Thymus (tissue), 11 donors: ENCODE measurements at regions not wholly inside any gene's neighbourhood (a gene's known extent, or its start where the extent isn't known, plus 50 kb on each side); places are given as distances from the start of the nearest gene placed in this dataset.

Source experiments
- DNase-seq, 9 donors: peaks; one replicate each; pipeline ENCODE4 v3.0.0-alpha.2; 2013; ENCODE audit warnings: low spot score in 9 of 9, low read depth in 6 of 9, missing footprints in 1 of 9
- H3K27ac ChIP-seq, 2 donors: one replicate each; pipeline ENCODE4 v1.5.1; 2013; ENCODE audit warnings: control low read depth in 1 of 2, low read depth in 1 of 2, low read length in 1 of 2, mild to moderate bottlenecking in 1 of 2, moderate library complexity in 1 of 2
- H3K27me3 ChIP-seq, 2 donors: one replicate each; pipeline ENCODE4 v1.5.1; 2013; ENCODE audit warnings: low read length in 1 of 2; ENCODE audit not compliant: control insufficient read depth in 2 of 2, insufficient read depth in 1 of 2
- H3K36me3 ChIP-seq, 2 donors: one replicate each; pipeline ENCODE4 v1.5.1; 2013; ENCODE audit warnings: low read length in 1 of 2, mild to moderate bottlenecking in 1 of 2, moderate library complexity in 1 of 2; ENCODE audit not compliant: control insufficient read depth in 2 of 2, insufficient read depth in 2 of 2
- H3K4me1 ChIP-seq, 2 donors: one replicate each; pipeline ENCODE4 v1.5.1; 2013; ENCODE audit warnings: low read length in 2 of 2; ENCODE audit not compliant: control insufficient read depth in 2 of 2, insufficient read depth in 2 of 2
- H3K4me3 ChIP-seq, 2 donors: one replicate each; pipeline ENCODE4 v1.5.1; 2013; ENCODE audit warnings: low read length in 2 of 2, control low read depth in 1 of 2, mild to moderate bottlenecking in 1 of 2
- H3K9me3 ChIP-seq, 2 donors: one replicate each; pipeline ENCODE4 v1.5.1; 2013; ENCODE audit warnings: low read length in 1 of 2, mild to moderate bottlenecking in 1 of 2; ENCODE audit not compliant: control insufficient read depth in 2 of 2, insufficient read depth in 1 of 2
- WGBS: extraction: QIAGEN DNeasy Blood & Tissue Kit; methylation state at CpG from one replicate; pipeline ENCODE4 v1.1.7; 2013; 5-methylcytosine and 5-hydroxymethylcytosine counted together
- donor health status: healthy.

DNA sequence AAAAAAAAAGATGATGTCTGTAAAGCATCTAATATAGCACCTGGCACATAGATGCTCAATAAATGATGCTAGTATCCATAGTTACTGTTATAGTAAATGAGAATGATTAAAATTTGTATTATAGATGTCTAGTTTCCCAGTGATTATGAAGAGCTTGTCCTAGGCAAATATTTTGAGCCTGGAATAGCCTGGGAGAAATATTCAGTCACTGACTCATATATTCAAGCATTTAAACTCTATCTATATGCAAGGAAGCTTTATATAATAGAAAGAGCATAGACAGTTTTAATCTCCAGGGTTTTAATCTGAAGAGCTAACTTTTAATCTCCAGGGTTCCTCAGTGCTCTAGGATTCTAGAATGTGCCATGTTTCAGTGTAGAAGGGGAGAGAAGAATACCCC, 91.5 kb upstream of the VASH1 start:
- H3K27me3 ChIP-seq: no peaks in the 10 kb centered on the region
- H3K9me3 ChIP-seq: no peaks in the 10 kb centered on the region
- no peaks in the 10 kb centered on the region for H3K36me3 ChIP-seq
- H3K27ac ChIP-seq: no peak overlapping the region
- DNase-seq: no peak
- H3K4me1 ChIP-seq: no peaks in the 10 kb centered on the region
- H3K4me3 ChIP-seq: no peak overlapping the region

DNA sequence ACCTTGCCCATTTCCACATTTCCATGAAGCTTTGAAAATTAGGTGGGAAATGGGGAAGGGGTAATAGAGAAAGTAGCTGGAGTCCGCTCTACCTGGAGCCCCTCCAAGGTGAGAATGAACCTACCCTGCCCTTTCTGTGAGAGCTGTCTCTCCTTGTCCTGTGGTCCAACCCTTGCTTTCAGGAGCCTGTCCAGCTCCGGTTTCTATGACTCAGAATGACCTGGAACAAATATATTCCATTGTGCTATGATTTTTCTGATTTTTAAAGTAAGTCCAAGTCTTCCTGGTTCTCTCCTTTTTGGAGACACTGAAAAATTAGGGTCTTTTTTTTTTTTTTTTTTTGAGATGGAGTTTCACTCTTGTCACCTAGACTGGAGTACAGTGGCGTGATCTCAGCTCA, 89.1 kb upstream of the VASH1 start:
- WGBS: 94% methylated on average over 3 of the region's 3 CpGs
- H3K4me3 ChIP-seq: no peak overlapping the region
- H3K36me3 ChIP-seq: no peaks in the 10 kb centered on the region
- no peak for DNase-seq
- H3K27me3 ChIP-seq: no peaks in the 10 kb centered on the region
- no peaks in the 10 kb centered on the region for H3K9me3 ChIP-seq
- H3K27ac ChIP-seq: no peak overlapping the region
- no peaks in the 10 kb centered on the region for H3K4me1 ChIP-seq

DNA sequence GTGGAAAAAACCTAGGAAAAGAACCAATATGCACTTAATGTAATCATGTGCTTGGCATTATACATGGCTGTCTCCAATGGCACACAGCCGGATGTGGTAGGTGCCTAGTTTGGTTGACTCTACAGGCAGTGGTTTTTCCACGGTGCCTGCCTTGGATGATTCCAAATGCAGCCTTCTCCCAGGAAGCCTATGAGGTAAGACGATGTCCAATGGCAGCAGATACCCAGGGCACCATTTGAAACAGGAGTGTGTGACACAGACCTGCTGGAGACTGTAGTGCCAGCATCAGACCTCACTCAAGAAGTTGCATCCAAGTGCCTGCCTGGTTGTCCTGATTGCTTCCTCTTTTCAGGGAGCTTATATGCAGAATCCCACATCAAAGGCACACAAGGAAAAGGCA, 88.0 kb upstream of the VASH1 start:
- no peaks in the 10 kb centered on the region for H3K36me3 ChIP-seq
- H3K27me3 ChIP-seq: no peaks in the 10 kb centered on the region
- no peaks in the 10 kb centered on the region for H3K4me1 ChIP-seq
- no peak for DNase-seq
- 97% methylated on average over 3 of the region's 3 CpGs for WGBS
- no peak overlapping the region for H3K27ac ChIP-seq
- no peak overlapping the region for H3K4me3 ChIP-seq
- H3K9me3 ChIP-seq: no peaks in the 10 kb centered on the region

DNA sequence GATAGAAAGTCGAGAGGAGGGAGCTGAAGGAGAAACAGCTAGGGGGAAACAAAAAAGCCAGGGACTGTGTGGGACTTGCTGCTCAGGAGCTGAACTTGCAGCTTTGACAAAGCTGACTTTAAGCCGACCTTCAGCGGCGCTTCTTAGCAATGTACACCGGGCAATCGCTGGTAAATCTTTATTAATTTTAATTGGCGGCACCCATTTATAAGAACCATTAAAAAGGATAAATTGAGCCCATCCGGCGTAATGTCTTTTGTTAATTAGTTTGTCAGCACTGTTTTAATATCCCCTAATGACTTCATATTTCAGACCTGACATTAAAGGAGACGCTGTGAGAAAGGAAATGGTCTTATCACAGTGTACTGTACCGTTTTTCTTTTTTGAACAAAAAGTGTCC, 86.2 kb upstream of the VASH1 start:
- WGBS: 88% methylated on average over 11 of the region's 11 CpGs
- DNase-seq: no peak
- no peaks in the 10 kb centered on the region for H3K27me3 ChIP-seq

DNA sequence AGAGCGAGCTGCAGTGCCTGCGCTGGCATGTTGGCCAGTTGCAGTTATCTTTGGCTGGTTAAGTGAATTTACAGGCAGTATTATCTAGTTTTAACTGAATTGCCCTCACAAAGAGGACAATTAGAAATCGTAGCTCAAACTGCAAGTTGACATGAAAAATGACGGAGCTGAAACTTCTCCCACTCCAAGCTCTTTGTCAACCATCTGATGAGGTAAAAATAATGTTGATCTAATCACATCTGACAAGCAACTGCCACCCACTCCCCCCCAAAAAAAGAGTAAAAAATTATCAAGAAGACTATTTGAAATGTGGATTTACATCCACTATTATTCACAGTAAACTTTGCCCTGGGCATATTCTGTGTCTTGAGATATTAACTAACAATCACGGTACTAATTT, 84.7 kb upstream of the VASH1 start:
- no peaks in the 10 kb centered on the region for H3K9me3 ChIP-seq
- H3K27ac ChIP-seq: no peak overlapping the region
- WGBS: 96% methylated on average over 5 of the region's 5 CpGs
- no peaks in the 10 kb centered on the region for H3K36me3 ChIP-seq
- H3K4me3 ChIP-seq: no peak overlapping the region
- no peaks in the 10 kb centered on the region for H3K4me1 ChIP-seq
- DNase-seq: no peak
- no peaks in the 10 kb centered on the region for H3K27me3 ChIP-seq

More for the DNA sequence above, 86.2 kb upstream of the VASH1 start:
- H3K36me3 ChIP-seq: no peaks in the 10 kb centered on the region
- no peak overlapping the region for H3K4me3 ChIP-seq
- H3K27ac ChIP-seq: no peak overlapping the region
- H3K4me1 ChIP-seq: no peaks in the 10 kb centered on the region
- H3K9me3 ChIP-seq: no peaks in the 10 kb centered on the region

DNA sequence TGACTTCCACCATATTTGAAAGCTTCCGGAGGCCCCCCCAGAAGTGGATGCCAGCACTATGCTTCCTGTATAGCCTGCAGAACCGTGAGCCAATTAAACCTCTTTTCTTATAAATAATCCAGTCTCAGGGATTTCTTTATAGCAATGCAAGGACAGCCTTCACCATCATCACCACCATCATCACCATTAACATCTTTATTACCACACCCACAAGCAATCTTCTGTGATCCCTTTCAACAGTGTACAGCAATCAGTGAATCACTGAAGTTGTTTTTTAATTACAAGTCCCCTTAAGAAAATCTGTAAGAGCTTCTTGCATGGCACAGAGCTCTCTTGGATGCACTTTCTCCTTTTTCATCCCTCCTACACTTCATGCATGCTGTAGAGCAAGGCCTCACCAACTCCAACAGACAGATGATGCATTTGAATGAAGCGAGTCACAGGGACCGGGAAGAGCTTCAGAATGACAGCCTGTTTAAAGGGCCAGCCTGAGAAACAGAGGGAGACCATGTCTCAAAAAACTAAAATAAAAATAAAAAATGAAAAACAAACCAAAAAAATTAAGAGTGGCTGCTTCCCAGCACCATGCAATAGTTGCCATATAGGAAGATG, 83.6 kb upstream of the VASH1 start:
- no peaks in the 10 kb centered on the region for H3K9me3 ChIP-seq
- H3K4me1 ChIP-seq: no peaks in the 10 kb centered on the region
- H3K27ac ChIP-seq: no peak overlapping the region
- no peak overlapping the region for H3K4me3 ChIP-seq
- no peak for DNase-seq
- no peaks in the 10 kb centered on the region for H3K27me3 ChIP-seq
- WGBS: 85% methylated on average over 4 of the region's 4 CpGs
- H3K36me3 ChIP-seq: no peaks in the 10 kb centered on the region

DNA sequence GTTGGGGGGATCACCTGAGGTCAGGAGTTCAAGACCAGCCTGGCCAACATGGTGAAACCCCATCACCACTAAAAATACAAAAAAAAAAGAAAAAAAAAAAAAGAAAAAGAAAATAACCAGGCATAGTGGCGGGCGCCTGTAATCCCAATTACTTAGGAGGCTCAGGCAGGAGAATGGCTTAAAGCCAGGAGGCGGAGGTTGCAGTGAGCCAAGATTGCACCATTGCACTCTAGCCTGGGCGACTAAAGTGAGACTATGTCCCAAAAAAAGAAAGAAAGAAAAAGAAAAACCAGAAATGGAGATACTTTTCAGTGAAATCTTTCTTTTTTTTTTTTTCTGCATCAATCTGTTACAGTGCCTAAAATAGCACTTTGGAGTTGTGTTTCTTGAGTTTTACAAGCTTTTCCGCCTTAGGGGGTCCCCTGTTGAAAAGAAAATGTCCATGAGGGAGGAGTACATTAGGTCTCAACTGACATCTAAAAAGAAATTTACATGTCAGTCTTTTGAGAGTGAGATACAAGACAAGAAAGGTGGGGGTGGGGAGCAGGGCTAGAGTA, 82.9 kb upstream of the VASH1 start:
- Histone ChIP-seq H3K27ac (no peak overlapping the region), H3K4me1 (no peaks in the 10 kb centered on the region), H3K9me3 (no peaks in the 10 kb centered on the region), H3K4me3 (no peak overlapping the region), H3K36me3 (no peaks in the 10 kb centered on the region), H3K27me3 (no peaks in the 10 kb centered on the region)
- DNase-seq: no peak
- WGBS: 99% methylated on average over 5 of the region's 5 CpGs

DNA sequence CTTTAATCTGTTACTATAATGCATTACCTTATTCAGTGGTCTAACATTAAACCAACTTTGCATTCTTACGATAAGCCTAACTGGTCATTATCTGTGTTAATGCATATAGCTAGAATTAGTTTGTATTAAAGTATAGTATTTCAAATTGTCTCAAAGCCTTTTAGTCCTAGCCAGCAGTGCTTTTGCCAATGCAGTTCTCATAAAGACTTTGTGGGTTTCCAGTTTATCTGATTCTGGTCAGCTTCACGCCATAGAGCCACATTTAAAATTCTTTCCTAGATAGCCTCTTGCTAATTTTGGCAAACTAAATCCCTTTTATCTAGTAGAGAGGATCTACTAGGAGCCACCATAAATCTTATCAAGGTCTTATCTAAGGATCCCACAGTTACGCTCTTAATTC, 78.9 kb upstream of the VASH1 start:
- Histone ChIP-seq H3K27me3 (no peaks in the 10 kb centered on the region), H3K4me1 (no peaks in the 10 kb centered on the region), H3K9me3 (no peaks in the 10 kb centered on the region), H3K4me3 (no peak overlapping the region), H3K36me3 (no peaks in the 10 kb centered on the region), H3K27ac (no peak overlapping the region)
- no peak for DNase-seq
- 96% methylated on average over 3 of the region's 3 CpGs for WGBS

DNA sequence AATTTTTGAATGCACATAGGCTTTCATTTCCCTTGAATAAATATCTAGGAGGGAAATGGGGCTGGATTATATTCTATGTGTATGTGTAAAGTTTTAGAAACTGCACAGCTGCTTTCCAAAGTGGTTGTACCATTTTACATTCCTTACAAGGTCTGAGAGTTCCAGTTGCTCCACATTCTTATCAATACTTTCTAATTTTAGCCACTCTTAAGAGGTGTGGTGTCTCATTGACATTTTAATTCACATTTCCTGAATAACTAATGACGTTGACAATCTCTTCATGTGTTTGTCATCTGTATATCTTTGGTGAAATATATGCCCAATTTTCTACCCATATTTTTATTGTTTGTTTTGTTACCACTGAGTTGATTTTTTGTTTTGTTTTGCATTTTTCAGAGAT, 74.6 kb upstream of the VASH1 start:
- H3K4me3 ChIP-seq: no peak overlapping the region
- no peak overlapping the region for H3K27ac ChIP-seq
- H3K36me3 ChIP-seq: no peaks in the 10 kb centered on the region
- no peaks in the 10 kb centered on the region for H3K9me3 ChIP-seq
- no peak for DNase-seq
- WGBS: 90% methylated on average over 1 of the region's 1 CpG
- no peaks in the 10 kb centered on the region for H3K27me3 ChIP-seq
- no peaks in the 10 kb centered on the region for H3K4me1 ChIP-seq
